ENCODE measurements at regions not wholly inside any gene's neighbourhood (a gene's known extent, or its start where the extent isn't known, plus 50 kb on each side); places are given as distances from the start of the nearest gene placed in this dataset.

GRCh38 chr4:81946996-81947395 lies 426.8 kb downstream of the HNRNPD start:
- no peaks in the 10 kb centered on the region for H3K36me3 ChIP-seq (ENCODE audit: control insufficient read depth in 1 of 2, insufficient read depth in 2 of 2, low read length in 2 of 2)
- no peak overlapping the region for H3K27ac ChIP-seq (ENCODE audit: low read depth, low read length)
- H3K9me3 ChIP-seq (ENCODE audit: control insufficient read depth in 1 of 2, low read length in 2 of 2) = no peaks in the 10 kb centered on the region
- H3K27me3 ChIP-seq (ENCODE audit: control insufficient read depth in 1 of 2, insufficient read depth in 2 of 2, low read length in 2 of 2) = no peaks in the 10 kb centered on the region
- H3K9ac ChIP-seq (ENCODE audit: low read depth in 1 of 2, low read length in 2 of 2) = no peak overlapping the region
- no peak overlapping the region for H3K4me3 ChIP-seq (ENCODE audit: low read depth in 1 of 2, low read length in 2 of 2)
- peaks cover 0 to 8% of the 10 kb centered on the region in 2 donors for H3K4me1 ChIP-seq (ENCODE audit: control insufficient read depth in 1 of 2, insufficient read depth in 2 of 2, low read length in 2 of 2)

GRCh38 chr4:81930506-81931238 lies 443.1 kb downstream of the HNRNPD start:
- H3K27me3 ChIP-seq (ENCODE audit: control insufficient read depth in 1 of 2, insufficient read depth in 2 of 2, low read length in 2 of 2) = no peaks in the 10 kb centered on the region
- no peak overlapping the region for H3K27ac ChIP-seq (ENCODE audit: low read depth, low read length)
- no peaks in the 10 kb centered on the region for H3K36me3 ChIP-seq (ENCODE audit: control insufficient read depth in 1 of 2, insufficient read depth in 2 of 2, low read length in 2 of 2)
- H3K4me3 ChIP-seq (ENCODE audit: low read depth in 1 of 2, low read length in 2 of 2) = no peak overlapping the region
- H3K9ac ChIP-seq (ENCODE audit: low read depth in 1 of 2, low read length in 2 of 2) = no peak overlapping the region
- no peaks in the 10 kb centered on the region for H3K9me3 ChIP-seq (ENCODE audit: control insufficient read depth in 1 of 2, low read length in 2 of 2)
- no peaks in the 10 kb centered on the region for H3K4me1 ChIP-seq (ENCODE audit: control insufficient read depth in 1 of 2, insufficient read depth in 2 of 2, low read length in 2 of 2)

GRCh38 chr4:81923140-81923539 lies 450.7 kb downstream of the HNRNPD start:
- no peak overlapping the region for H3K9ac ChIP-seq (ENCODE audit: low read depth in 1 of 2, low read length in 2 of 2)
- no peaks in the 10 kb centered on the region for H3K27me3 ChIP-seq (ENCODE audit: control insufficient read depth in 1 of 2, insufficient read depth in 2 of 2, low read length in 2 of 2)
- H3K36me3 ChIP-seq (ENCODE audit: control insufficient read depth in 1 of 2, insufficient read depth in 2 of 2, low read length in 2 of 2) = no peaks in the 10 kb centered on the region
- no peaks in the 10 kb centered on the region for H3K4me1 ChIP-seq (ENCODE audit: control insufficient read depth in 1 of 2, insufficient read depth in 2 of 2, low read length in 2 of 2)
- no peaks in the 10 kb centered on the region for H3K9me3 ChIP-seq (ENCODE audit: control insufficient read depth in 1 of 2, low read length in 2 of 2)
- no peak overlapping the region for H3K27ac ChIP-seq (ENCODE audit: low read depth, low read length)
- H3K4me3 ChIP-seq (ENCODE audit: low read depth in 1 of 2, low read length in 2 of 2) = no peak overlapping the region

GRCh38 chr4:81922313-81922712 lies 450.6 kb upstream of the RASGEF1B start:
- Histone ChIP-seq H3K4me3 (ENCODE audit: low read depth in 1 of 2, low read length in 2 of 2) (no peak overlapping the region), H3K9me3 (ENCODE audit: control insufficient read depth in 1 of 2, low read length in 2 of 2) (no peaks in the 10 kb centered on the region), H3K4me1 (ENCODE audit: control insufficient read depth in 1 of 2, insufficient read depth in 2 of 2, low read length in 2 of 2) (no peaks in the 10 kb centered on the region), H3K27me3 (ENCODE audit: control insufficient read depth in 1 of 2, insufficient read depth in 2 of 2, low read length in 2 of 2) (no peaks in the 10 kb centered on the region), H3K36me3 (ENCODE audit: control insufficient read depth in 1 of 2, insufficient read depth in 2 of 2, low read length in 2 of 2) (no peaks in the 10 kb centered on the region), H3K27ac (ENCODE audit: low read depth, low read length) (no peak overlapping the region), H3K9ac (ENCODE audit: low read depth in 1 of 2, low read length in 2 of 2) (no peak overlapping the region)

- Histone ChIP-seq H3K27ac (ENCODE audit: low read depth, low read length) (no peak overlapping the region), H3K9me3 (ENCODE audit: control insufficient read depth in 1 of 2, low read length in 2 of 2) (no peaks in the 10 kb centered on the region), H3K4me1 (ENCODE audit: control insufficient read depth in 1 of 2, insufficient read depth in 2 of 2, low read length in 2 of 2) (no peaks in the 10 kb centered on the region), H3K4me3 (ENCODE audit: low read depth in 1 of 2, low read length in 2 of 2) (no peak overlapping the region), H3K9ac (ENCODE audit: low read depth in 1 of 2, low read length in 2 of 2) (no peak overlapping the region), H3K27me3 (ENCODE audit: control insufficient read depth in 1 of 2, insufficient read depth in 2 of 2, low read length in 2 of 2) (no peaks in the 10 kb centered on the region), H3K36me3 (ENCODE audit: control insufficient read depth in 1 of 2, insufficient read depth in 2 of 2, low read length in 2 of 2) (no peaks in the 10 kb centered on the region)
Measured at GRCh38 chr4:81921751-81922159, 450.0 kb upstream of the RASGEF1B start.

- Histone ChIP-seq H3K27me3 (ENCODE audit: control insufficient read depth in 1 of 2, insufficient read depth in 2 of 2, low read length in 2 of 2) (no peaks in the 10 kb centered on the region), H3K27ac (ENCODE audit: low read depth, low read length) (no peak overlapping the region), H3K9me3 (ENCODE audit: control insufficient read depth in 1 of 2, low read length in 2 of 2) (no peaks in the 10 kb centered on the region), H3K4me1 (ENCODE audit: control insufficient read depth in 1 of 2, insufficient read depth in 2 of 2, low read length in 2 of 2) (no peaks in the 10 kb centered on the region), H3K36me3 (ENCODE audit: control insufficient read depth in 1 of 2, insufficient read depth in 2 of 2, low read length in 2 of 2) (no peaks in the 10 kb centered on the region), H3K4me3 (ENCODE audit: low read depth in 1 of 2, low read length in 2 of 2) (no peak overlapping the region), H3K9ac (ENCODE audit: low read depth in 1 of 2, low read length in 2 of 2) (no peak overlapping the region)
Measured at GRCh38 chr4:81919810-81920209, 448.1 kb upstream of the RASGEF1B start.

GRCh38 chr4:81919223-81919622 lies 447.5 kb upstream of the RASGEF1B start:
- Histone ChIP-seq H3K27me3 (ENCODE audit: control insufficient read depth in 1 of 2, insufficient read depth in 2 of 2, low read length in 2 of 2) (no peaks in the 10 kb centered on the region), H3K27ac (ENCODE audit: low read depth, low read length) (no peak overlapping the region), H3K36me3 (ENCODE audit: control insufficient read depth in 1 of 2, insufficient read depth in 2 of 2, low read length in 2 of 2) (no peaks in the 10 kb centered on the region), H3K9ac (ENCODE audit: low read depth in 1 of 2, low read length in 2 of 2) (no peak overlapping the region), H3K9me3 (ENCODE audit: control insufficient read depth in 1 of 2, low read length in 2 of 2) (no peaks in the 10 kb centered on the region), H3K4me3 (ENCODE audit: low read depth in 1 of 2, low read length in 2 of 2) (no peak overlapping the region), H3K4me1 (ENCODE audit: control insufficient read depth in 1 of 2, insufficient read depth in 2 of 2, low read length in 2 of 2) (no peaks in the 10 kb centered on the region)

GRCh38 chr4:81915430-81915829 lies 443.7 kb upstream of the RASGEF1B start:
- Histone ChIP-seq H3K36me3 (ENCODE audit: control insufficient read depth in 1 of 2, insufficient read depth in 2 of 2, low read length in 2 of 2) (no peaks in the 10 kb centered on the region), H3K27me3 (ENCODE audit: control insufficient read depth in 1 of 2, insufficient read depth in 2 of 2, low read length in 2 of 2) (no peaks in the 10 kb centered on the region), H3K9me3 (ENCODE audit: control insufficient read depth in 1 of 2, low read length in 2 of 2) (no peaks in the 10 kb centered on the region), H3K27ac (ENCODE audit: low read depth, low read length) (no peak overlapping the region), H3K4me3 (ENCODE audit: low read depth in 1 of 2, low read length in 2 of 2) (no peak overlapping the region), H3K9ac (ENCODE audit: low read depth in 1 of 2, low read length in 2 of 2) (no peak overlapping the region), H3K4me1 (ENCODE audit: control insufficient read depth in 1 of 2, insufficient read depth in 2 of 2, low read length in 2 of 2) (no peaks in the 10 kb centered on the region)

DNA sequence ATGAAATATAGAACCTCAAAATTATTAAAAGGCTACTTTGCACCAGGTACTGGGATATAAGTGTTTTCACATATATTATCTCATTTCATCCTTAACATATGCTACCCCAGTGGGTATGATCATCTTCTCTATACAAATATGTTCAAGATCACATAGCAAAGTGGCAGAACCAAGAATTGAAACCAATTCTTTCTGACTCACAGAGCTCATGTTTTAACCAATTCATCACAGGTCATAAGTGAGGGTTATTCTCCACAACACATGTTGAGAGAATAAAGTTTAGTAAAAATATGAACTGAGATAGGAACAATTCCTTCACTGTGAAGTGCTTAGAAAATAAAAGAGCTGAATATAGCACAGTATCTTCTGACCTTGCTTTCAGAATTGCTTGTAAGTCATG lies 442.9 kb upstream of the RASGEF1B start:
- H3K4me1 ChIP-seq (ENCODE audit: control insufficient read depth in 1 of 2, insufficient read depth in 2 of 2, low read length in 2 of 2) = no peaks in the 10 kb centered on the region
- no peak overlapping the region for H3K4me3 ChIP-seq (ENCODE audit: low read depth in 1 of 2, low read length in 2 of 2)
- H3K9ac ChIP-seq (ENCODE audit: low read depth in 1 of 2, low read length in 2 of 2) = no peak overlapping the region
- H3K27ac ChIP-seq (ENCODE audit: low read depth, low read length) = no peak overlapping the region
- H3K9me3 ChIP-seq (ENCODE audit: control insufficient read depth in 1 of 2, low read length in 2 of 2) = no peaks in the 10 kb centered on the region
- no peaks in the 10 kb centered on the region for H3K27me3 ChIP-seq (ENCODE audit: control insufficient read depth in 1 of 2, insufficient read depth in 2 of 2, low read length in 2 of 2)
- H3K36me3 ChIP-seq (ENCODE audit: control insufficient read depth in 1 of 2, insufficient read depth in 2 of 2, low read length in 2 of 2) = no peaks in the 10 kb centered on the region

GRCh38 chr4:81913427-81913879 lies 441.7 kb upstream of the RASGEF1B start:
- no peaks in the 10 kb centered on the region for H3K27me3 ChIP-seq (ENCODE audit: control insufficient read depth in 1 of 2, insufficient read depth in 2 of 2, low read length in 2 of 2)
- H3K4me3 ChIP-seq (ENCODE audit: low read depth in 1 of 2, low read length in 2 of 2) = no peak overlapping the region
- H3K27ac ChIP-seq (ENCODE audit: low read depth, low read length) = no peak overlapping the region
- no peaks in the 10 kb centered on the region for H3K36me3 ChIP-seq (ENCODE audit: control insufficient read depth in 1 of 2, insufficient read depth in 2 of 2, low read length in 2 of 2)
- H3K9me3 ChIP-seq (ENCODE audit: control insufficient read depth in 1 of 2, low read length in 2 of 2) = no peaks in the 10 kb centered on the region
- H3K9ac ChIP-seq (ENCODE audit: low read depth in 1 of 2, low read length in 2 of 2) = no peak overlapping the region
- no peaks in the 10 kb centered on the region for H3K4me1 ChIP-seq (ENCODE audit: control insufficient read depth in 1 of 2, insufficient read depth in 2 of 2, low read length in 2 of 2)

Data from duodenal mucosa (tissue), 2 donors.